GM18498 (cell line): ENCODE measurements at regions not wholly inside any gene's neighbourhood (a gene's known extent, or its start where the extent isn't known, plus 50 kb on each side); places are given as distances from the start of the nearest gene placed in this dataset.
"Not testable (repeated sequence)": the region's sequence is repeated elsewhere in the genome, so short reads cannot be mapped to it uniquely, and the experiment has no call there.

ENCODE experiments used
- ATAC-seq: cut with Tn5 transposase; IDR thresholded peaks from one replicate; pipeline ENCODE4 v1.9.1; 2021; ENCODE audit warnings: mild to moderate bottlenecking, moderate library complexity; ENCODE audit not compliant: unreplicated experiment

DNA sequence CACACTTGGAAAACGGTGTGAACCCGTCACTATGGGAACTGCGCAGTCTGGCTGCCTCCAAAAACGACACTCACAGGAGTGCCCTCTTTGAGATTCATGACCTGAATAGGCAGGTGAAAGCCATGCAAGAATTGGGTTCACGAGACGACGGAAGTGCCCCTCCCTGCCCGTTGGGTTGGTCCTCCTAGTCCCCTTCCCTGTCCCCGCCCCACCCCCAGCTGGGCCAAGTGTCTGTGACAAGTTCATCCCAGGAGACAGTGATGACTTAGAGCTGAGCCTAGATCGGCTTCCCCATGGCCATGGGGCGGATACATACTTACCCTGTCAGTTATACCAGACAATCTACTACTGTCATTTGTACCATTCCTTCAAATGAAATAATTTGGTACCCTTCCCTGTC, 1137.7 kb upstream of the CHAC2 start:
- no peak for ATAC-seq

- ATAC-seq: no peak
Measured at GRCh38 chr2:52629531-52629930, 1138.1 kb upstream of the CHAC2 start.

GRCh38 chr2:52622266-52622665, 1145.3 kb upstream of the CHAC2 start:
- ATAC-seq: no peak

DNA sequence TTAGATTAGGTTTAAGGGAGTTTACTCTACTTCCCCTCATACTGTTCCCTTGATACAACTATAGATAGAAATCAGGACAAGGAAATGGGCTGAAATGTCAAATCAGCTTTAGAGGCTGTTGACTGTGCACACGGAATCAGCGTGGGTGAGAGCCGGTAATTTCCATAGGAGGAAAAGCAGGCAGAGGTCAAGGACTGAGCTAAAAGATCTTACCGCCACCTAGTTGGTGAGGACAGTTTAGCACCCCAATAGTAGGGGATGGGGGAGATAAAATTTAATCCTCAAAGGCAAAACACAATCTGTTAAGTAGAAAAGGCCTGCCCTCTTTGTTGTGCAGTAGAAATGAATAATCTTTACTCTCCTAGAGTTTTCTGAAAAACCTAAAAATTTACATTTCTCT, 1154.5 kb upstream of the CHAC2 start:
- ATAC-seq: no peak

DNA sequence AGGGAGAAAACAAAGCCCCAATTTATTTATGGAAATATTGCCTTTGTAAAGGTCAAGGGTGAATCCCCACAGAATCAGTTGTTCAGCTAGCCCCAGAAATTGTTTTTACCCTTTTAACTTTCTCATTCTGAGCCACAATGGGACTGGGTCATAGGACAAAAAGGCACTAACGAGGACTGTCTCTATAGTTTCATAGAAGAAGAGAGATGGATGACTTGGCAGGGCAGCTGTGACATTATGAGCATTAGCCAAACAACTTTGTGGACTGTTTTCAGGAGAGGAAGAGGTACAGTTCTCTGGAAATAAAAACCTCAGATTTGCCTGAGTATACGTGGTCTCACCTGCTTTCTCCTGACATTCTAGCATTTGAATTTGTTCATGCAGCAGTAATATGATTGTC, 1155.8 kb upstream of the CHAC2 start:
- no peak for ATAC-seq

GRCh38 chr2:52608030-52608429, 1159.6 kb upstream of the CHAC2 start:
- no peak for ATAC-seq

DNA sequence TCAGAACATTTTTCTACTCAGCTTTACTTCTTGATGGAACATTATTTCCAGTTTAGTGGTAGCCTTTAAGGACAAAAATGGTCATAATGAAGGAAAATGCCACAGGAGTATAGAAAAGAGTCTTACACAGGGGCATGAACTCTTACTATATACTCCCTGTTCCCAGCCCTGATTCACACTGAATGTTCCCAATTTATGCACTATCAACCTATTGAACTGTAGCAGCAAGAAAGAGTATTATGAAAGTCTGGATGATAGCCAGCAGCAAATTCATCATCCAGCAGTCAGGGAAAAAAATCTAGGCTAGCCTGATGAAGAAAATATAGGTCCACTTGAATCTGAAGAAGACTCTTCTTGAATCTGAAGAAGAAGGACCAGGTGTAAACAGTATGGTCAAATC, 1170.3 kb upstream of the CHAC2 start:
- no peak for ATAC-seq

DNA sequence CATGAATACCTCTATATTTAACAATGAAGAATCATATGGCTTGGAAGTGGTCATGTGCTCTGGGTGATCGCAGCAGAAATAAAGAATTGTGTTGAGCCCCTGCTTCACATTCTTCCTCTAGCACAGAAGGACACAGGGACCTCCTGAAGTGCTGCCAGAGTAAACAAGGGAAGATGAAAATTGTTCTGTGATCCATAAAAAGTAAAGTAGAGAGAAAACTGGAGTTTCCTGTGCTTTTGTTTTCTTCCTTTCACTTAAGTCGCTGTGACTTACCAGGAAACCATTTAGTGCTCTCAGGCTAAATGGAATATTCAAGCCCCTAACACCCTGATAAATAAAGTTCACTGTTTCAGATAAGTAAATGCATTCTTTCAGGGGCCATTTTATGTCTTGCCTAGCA, 1173.6 kb upstream of the CHAC2 start:
- no peak for ATAC-seq

GRCh38 chr2:52584071-52584470, 1183.5 kb upstream of the CHAC2 start:
- not testable (repeated sequence) for ATAC-seq

DNA sequence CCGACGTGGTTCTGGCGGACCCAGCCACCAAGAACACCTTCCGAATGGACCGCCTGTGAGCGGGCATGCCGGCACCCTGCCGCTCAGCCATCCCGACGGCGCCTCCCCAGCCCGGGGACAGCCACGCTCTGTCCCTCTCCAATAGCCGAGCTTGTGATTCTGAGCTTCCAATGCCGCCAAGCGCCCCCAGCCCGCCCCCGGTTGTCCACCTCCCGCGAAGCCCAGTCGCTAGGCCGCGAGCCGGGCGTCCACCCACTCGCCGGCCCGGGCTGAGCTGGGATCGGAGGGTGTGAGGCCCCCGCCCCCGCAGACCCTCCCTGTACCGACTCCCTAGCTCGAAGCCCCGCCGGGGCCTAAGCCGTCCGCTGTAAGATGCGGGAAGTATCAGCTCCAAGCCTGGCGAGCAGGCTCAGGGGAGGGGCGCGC, 1195.1 kb upstream of the CHAC2 start:
- ATAC-seq: no peak

DNA sequence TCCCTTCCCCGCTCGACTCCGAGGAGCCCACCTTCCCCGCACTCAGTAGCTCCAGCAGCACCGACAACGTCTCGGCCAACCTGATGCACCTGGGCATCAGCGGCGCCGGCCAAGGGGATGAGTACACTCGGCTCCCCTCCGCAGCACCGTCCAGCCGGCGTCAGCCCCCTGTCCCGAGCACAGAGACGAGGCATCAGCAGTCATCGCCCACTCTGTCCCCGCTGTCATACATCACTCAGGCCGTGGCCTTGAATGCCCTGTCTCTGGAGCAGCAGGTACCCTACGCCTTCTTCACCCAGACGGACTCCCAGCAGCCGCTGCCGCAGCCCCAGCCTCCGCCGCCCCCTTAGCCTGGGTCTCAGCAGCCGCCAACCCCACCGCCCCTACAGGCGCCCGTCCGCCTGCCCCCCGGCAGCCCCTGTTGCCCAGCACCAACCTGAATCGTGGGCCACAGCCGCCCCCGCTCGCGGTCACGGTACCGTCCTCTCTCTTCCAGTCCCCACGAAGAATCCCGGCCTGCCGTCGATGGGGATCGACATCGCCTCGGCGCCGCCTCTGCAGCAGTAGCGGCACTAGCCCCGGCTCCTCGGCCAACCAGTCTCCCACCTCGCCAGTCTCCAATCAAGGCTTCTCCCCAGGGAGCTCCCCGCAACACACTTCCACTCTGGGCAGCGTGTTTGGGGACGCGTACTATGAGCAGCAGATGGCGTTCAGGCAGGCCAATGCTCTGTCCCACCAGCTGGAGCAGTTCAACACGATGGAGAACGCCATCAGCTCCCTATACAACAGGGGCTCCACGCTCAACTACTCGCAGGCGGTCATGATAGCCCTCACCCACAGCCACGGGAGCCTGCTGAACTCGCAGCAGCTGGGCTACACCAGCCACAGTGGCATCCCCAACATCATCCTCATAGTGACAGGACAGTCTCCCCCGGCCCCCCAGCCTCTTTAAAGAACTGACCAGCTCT, 1195.9 kb upstream of the CHAC2 start:
- ATAC-seq: no peak

DNA sequence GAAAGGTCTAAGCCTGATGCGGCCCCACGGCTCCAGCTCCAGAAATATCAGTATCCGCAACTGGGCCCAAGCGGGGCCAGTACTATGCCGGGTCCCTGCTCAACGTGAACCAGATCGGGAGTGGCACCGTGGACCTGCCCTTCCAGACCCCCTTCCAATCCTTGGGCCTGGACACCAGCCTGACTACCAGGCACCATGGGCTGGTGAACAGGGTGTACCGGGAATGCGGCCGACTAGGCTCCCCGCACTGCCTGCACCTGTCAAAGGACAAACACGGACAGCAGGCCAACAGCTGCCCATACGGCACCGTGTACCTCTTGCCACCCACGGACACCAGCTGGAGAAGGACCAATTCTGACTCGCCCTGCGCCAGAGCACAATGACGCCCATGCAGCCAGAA, 1196.9 kb upstream of the CHAC2 start:
- no peak for ATAC-seq

- ATAC-seq: no peak
Measured at GRCh38 chr2:52563151-52563550, 1204.5 kb upstream of the CHAC2 start.

GRCh38 chr2:52558265-52558664, 1209.3 kb upstream of the CHAC2 start:
- ATAC-seq: no peak

- ATAC-seq: no peak
Measured at GRCh38 chr2:52542297-52542696, 1225.3 kb upstream of the CHAC2 start.

DNA sequence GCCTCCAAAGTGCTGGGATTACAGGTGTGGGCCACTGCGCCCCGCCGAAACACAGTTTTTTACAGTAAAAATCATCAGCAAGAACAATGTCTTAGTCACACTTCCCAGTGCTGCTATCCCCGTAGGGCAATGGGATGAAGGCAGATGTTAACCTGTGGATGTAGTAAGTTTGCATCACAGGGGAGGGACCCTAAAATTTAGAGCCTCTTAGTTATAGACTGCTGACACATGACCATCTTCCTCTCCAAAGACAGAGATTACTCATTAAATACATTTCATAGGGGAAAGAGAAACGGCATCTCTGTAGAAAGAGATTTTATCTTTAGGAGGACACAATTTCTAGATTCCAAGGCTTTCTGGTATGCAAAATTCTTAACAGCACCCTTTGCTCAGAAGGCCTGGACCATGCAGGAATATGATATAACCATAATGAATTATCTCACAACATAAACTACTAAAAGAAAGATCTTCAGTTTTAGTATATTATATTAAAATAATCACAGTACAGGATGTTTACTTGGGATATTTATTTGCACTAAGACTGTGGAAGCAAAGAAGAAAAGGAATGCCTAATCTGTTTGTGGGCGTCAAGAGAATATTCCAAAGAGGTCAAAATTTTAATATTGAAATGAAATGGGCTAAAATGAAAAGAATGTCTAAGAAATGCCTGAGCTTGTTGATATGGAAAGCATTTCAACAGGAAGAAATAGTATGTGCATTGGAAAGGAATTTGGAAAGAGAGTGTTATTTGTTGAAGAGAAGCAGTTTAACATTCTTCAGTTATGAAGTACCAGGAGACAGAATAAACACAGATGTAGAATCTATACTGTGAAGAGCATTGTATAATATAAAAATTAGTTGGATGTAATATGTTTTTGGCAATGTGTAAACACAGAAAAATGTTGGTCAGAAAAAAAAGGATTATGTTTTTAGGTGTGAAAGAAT, 1228.3 kb upstream of the CHAC2 start:
- no peak for ATAC-seq

GRCh38 chr2:52537588-52537987, 1230.0 kb upstream of the CHAC2 start:
- no peak for ATAC-seq

GRCh38 chr2:52536929-52537460, 1230.6 kb upstream of the CHAC2 start:
- no peak for ATAC-seq

GRCh38 chr2:52532956-52533355, 1234.6 kb upstream of the CHAC2 start:
- ATAC-seq: no peak

GRCh38 chr2:52526735-52527134, 1240.9 kb upstream of the CHAC2 start:
- ATAC-seq: no peak

- no peak for ATAC-seq
Measured at GRCh38 chr2:52520644-52521043, 1247.0 kb upstream of the CHAC2 start.
